Amniotic stem cell (primary cell): ENCODE measurements at regions not wholly inside any gene's neighbourhood (a gene's known extent, or its start where the extent isn't known, plus 50 kb on each side); places are given as distances from the start of the nearest gene placed in this dataset.
"Not testable (repeated sequence)": the region's sequence is repeated elsewhere in the genome, so short reads cannot be mapped to it uniquely, and the experiment has no call there.

ENCODE experiments used
- DNase-seq: peaks from one replicate; lab custom pipeline; 2025; lab: John Stamatoyannopoulos, UW

DNA sequence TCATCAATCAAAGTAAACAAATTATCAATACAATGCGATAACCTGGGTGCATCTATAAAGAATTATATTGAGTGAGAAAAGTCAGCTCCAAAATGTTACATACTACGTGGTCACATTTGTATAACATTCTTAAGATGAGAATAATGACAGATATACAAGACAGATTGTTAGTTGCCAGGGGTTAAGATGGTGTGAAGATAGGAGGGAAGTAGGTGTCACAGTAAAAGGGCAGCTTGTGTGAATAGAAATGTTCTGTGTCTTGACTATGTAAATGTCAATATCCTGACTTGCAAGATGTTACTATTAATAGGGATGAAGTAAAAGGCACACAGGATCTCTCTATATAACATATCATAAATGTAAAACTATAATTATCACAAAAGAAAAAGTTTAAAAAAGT is 611.2 kb upstream of the SPRY2 start:
- DNase-seq, result no peak

DNA sequence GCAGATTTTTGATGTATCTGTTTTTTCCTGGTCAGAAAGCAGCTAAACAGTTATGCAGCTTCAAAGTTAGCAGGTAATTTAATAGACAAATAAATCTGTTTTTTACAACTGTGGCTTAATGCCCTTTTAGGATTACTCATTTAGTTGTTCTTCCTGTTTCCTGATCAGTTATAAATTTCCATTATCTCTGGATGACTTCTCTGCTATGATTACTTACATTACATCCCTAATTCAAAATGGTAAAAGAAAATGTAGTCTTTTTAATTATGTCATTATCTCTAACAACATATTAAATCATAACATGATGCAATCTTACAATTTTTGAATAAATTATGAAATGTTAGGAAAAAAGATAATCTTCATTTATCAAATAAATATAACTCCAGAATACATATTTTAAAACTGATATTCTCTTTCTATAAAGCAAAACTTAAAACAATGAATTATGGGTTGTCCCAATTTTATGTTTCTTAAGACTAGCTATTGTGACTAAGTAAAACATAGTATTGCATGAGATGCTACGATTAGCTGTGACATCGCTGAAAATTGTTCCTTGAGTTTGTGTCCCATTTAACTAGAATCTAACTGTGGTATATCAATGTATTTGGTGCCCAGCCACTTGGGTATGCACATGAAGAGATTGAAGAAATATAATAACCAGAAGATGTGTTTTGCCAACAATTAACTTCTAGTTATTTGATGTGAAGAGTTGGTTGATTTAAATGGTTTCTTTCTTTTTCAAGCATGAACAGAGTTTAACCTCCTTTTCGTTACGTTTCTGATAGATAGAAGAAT is 605.3 kb upstream of the SPRY2 start:
- no peak for DNase-seq

DNA sequence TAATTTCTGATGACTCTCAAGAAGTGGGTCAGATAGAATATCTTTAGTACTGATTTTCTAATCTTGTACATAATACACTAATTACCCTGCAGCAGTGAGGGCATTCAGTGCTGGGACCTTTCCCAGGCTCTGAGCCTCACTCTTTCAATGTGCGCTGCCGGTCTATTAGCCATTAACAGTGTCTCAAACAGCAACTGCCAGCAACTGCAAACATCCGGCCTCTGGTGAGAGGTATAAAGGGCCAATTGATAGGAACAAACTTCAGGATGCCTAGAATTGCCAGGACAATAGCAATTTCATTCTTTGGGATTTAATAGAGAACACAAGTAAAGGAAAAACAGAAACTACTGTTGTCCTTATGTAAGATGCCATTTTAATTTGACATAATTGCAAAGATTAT is 604.4 kb upstream of the SPRY2 start:
- DNase-seq, result no peak

- no peak for DNase-seq
Observed at GRCh38 chr13:80939581-80939980, 598.7 kb upstream of the SPRY2 start.

DNA sequence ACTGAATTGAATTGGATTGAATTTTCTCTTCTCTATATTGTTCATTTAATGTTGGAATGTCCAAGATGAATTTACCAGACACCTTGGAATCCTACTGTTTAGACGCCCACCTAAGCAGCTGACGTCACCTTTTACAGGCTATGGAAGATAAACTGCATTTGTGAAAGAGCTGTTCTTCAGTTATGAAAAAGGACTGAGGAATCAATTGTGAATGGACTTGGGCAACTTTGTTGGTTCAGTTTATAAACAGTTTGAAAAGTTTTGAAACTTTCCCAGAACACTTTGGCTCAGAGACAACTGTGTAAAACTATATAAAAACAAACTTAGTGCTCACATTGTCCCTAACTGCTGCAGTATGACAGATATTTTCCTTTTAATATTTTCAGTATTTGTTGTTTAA is 590.8 kb upstream of the SPRY2 start:
- DNase-seq, result no peak

- no peak for DNase-seq
Observed at GRCh38 chr13:80931118-80931517, 590.2 kb upstream of the SPRY2 start.

DNA sequence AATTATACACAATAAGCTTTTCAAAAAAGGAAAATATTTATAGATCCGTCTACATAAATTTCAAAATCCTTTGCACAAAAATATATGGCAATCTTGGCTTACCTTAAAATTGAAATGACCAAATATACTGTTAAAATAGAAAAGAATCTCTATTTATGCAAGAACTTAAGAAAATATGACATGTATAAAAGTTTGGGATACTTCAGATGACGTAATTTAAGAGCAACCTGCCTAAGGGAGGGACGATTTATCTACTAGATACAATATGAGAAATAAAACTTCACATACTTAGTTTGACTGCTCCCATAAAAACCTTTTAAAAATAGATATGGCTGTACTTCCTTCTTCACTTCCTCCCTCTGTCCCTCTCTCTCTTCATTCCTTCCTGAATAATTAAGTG is 587.3 kb upstream of the SPRY2 start:
- DNase-seq, result no peak

DNA sequence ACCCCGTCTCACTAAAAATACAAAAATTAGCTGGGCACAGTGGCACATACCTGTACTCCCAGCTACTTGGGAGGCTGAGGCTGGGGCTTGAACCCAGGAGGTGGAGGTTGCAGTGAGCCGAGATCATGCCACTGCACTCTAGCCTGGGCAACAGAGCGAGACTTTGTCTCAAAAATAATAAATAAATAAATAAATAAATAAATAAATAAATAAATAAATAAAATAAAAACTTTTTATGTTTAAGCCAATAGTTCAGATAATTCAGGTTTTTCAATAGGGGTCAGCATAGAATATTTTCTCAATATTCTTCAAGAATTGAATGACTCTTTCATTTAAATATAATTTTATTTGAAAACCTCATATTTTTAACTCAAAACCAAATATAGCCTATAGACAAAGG is 585.1 kb upstream of the SPRY2 start:
- DNase-seq, result not testable (repeated sequence)

- no peak for DNase-seq
Observed at GRCh38 chr13:80924596-80924995, 583.7 kb upstream of the SPRY2 start.

DNA sequence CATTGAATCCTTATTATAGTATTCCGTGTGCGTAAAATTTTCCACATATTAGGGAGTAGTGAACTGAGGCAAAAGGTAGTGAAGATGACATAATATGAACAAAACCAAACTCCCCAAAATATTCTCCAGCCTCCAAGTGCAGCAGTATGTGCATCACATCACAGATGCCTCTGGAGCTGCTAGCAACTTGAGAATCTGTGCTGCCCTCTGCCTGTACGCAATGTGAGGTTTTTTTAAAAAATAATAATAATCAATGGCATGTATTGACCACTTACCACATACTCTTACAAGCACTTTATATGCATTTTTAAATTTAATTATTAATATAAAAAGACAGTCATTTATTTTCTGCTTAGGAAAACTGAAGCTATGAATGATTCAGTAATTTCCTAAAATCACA is 583.0 kb upstream of the SPRY2 start:
- DNase-seq, result no peak

DNA sequence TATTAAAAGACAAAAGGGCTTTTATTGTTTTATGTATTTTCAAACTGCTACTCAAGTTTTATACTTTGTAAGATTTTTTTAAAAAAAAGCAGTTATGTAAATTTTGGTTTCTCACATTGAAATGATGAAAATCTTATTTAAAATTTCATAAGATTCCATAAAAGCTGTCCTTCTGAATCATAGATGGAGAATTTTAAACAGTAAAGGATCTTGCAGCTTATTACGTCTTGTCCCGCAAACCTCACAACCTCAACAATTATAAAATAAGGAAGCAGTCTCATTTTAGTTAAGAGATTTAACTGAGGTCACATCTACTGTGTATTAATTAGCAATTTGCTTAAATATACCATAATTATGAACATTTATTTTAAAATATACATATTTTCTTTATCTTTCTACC is 581.0 kb upstream of the SPRY2 start:
- DNase-seq, result no peak

DNA sequence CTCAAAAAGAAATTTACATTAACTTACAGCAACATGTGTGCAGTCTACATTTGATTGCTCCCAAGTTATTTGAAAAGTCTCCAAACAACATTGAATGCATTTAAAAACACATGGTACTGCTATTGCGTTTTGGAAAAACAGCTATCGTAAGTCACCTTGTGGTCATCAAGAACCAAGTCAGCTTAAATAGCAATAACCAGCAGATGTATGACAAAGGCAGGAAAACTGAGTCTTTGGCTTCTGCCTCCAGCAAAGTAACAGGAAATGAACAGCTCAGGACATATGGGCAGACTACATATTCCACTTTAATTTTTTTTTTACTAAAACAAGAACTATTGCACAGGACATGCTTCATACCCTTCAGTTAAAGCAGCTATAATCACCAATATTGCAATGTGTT is 580.6 kb upstream of the SPRY2 start:
- no peak for DNase-seq

GRCh38 chr13:80906860-80907259 is 565.9 kb upstream of the SPRY2 start:
- no peak for DNase-seq

- DNase-seq, result no peak
Observed at GRCh38 chr13:80904386-80904785, 563.5 kb upstream of the SPRY2 start.

DNA sequence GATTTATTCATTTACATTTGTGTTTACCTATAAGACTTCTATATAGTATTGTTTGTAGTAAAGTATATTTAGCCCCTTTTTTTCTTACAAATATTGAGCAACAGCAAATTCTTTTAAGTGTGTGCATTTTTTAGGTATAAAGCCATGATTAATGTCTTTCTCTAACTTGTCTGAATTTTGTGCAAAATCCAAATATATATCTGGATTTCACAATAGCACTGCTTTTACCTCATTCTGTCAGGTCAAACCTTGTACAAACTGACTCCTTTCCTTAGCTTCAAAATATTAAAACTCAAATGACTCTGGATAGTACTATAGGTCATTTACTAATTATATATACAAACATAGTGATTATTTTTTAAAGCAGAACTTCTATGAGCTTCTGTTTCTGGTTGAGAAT is 563.0 kb upstream of the SPRY2 start:
- no peak for DNase-seq

GRCh38 chr13:80901530-80901929 is 560.6 kb upstream of the SPRY2 start:
- DNase-seq, result no peak

DNA sequence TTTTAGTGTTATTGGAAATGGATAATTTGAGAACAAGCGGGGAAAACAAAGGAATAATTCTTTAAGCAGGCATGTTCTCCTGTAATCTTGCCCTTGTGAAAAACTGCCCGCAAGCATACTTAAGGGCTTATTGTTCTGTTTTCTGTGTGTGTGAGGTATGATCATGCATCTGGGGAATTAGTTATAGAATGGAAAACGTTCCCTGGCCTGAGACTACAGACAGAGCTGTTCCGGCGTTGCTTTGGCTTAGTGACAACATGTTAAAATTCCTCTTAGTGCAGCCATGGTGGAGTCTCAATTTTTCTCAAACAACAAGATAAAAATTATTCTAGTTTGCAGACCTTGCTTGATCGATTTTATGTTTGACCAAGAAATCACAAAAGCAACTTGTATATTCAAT is 560.2 kb upstream of the SPRY2 start:
- no peak for DNase-seq

DNA sequence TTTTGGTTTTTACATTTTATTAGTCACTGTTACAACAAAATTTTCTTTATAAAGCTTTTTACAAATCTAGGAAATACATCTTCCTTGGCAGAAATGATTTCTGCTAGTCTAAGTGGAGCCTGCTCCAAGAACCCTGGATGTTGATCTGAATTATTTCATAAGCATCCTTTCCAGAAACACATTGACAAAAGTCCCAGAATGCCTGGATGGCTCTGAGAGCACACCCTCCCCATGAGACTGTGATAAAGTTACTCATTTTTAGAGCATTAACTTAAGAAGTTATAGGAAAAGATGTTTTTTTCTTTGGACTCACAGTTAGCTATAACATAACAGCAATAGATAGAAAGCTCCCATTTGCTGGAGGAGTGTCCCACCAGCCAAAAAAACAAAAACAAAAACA is 559.6 kb upstream of the SPRY2 start:
- DNase-seq, result no peak

DNA sequence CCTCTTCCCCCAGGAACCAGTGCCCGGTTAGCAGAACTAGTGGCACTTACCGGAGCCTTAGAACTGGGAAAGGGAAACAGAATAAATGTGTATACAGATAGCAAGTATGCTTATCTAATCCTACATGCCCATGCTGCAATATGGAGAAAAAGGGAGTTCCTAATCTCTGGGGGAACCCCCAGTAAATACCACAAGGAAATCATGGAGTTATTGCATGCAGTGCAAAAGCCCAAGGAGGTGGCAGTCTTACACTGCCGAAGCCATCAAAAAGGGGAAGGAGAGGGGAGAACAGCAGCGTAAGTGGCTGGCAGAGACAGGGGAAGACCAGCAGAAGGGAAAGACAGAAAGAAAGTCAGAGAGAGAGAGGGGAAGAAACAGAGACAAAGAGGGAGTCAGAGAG is 556.7 kb upstream of the SPRY2 start:
- not testable (repeated sequence) for DNase-seq

GRCh38 chr13:80894917-80895316 is 554.0 kb upstream of the SPRY2 start:
- no peak for DNase-seq

DNA sequence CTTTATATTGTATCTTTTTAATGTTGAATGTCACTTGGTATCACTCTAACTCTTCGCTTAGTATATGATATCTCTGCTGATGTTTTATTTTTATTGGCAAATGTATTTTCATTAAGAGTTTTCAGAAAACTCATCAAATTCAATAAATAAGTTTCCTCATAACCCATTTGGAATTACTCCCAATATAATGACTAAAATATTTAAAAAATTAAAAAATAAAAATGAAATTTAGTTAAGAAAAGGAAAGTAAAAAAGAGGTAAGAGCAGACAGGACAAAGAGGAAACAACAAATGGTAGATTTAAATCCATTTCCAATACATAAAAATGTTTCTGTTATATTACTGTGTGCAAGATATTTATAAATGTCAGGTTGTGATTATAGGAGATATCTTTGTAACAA is 548.9 kb upstream of the SPRY2 start:
- DNase-seq, result no peak

GRCh38 chr13:80888390-80888789 is 547.5 kb upstream of the SPRY2 start:
- no peak for DNase-seq

DNA sequence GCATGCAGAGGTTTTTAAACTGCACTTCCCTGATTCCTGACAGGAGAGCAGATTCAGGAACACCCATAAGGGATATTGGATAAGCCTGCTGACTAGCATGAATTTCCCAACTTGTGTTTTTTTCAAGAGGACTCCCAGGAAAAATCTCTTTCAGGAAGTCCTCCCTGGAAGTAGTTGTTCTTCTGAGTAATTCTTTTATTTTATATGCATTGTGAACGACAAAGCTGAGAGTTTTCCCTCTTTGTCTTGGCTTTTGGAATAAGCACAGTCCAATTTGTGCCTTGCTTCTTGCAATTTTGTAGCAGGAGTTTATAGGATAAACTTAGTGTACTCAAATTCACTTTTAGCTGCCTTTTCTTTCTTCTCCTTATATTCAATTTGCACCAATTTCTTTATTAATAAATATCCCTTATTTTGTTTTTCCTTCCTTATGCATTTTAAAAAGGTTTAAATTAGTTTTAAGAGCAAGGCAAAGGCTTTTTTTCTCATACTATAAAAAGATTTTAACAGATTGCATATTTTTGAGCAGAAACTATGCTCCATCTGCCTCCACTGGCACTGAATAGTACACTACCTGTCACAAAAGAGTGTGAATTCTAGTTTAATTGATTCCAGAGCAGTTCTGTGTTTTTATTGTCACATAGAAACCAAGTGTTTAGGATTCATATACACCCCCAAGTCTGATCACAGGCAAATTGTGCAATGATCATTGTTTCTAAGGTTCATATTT is 543.3 kb upstream of the SPRY2 start:
- no peak for DNase-seq

GRCh38 chr13:80883545-80883944 is 542.6 kb upstream of the SPRY2 start:
- DNase-seq, result no peak
